Peyer's patch (tissue), 4 donors: ENCODE measurements at regions not wholly inside any gene's neighbourhood (a gene's known extent, or its start where the extent isn't known, plus 50 kb on each side); places are given as distances from the start of the nearest gene placed in this dataset.

Experiments
- CTCF ChIP-seq, 6 experiments: fragments of 450-650 bp in 4 of 6; fragments of 200-600 bp in 2 of 6; sonication (generic) in 1 of 6; IDR thresholded peaks; one replicate each; pipeline ENCODE4 v1.5.1; 2017 to 2019; ENCODE audit warnings: antibody characterized with exemption in 6 of 6, mild to moderate bottlenecking in 3 of 6, moderate library complexity in 1 of 6
- POLR2A ChIP-seq, 2 donors: fragments of 450-650 bp; IDR thresholded peaks; one replicate each; pipeline ENCODE4 v1.5.1; 2017; ENCODE audit warnings: antibody characterized with exemption in 2 of 2, mild to moderate bottlenecking in 2 of 2, moderate library complexity in 2 of 2

GRCh38 chr13:90511903-90512302 lies 835.6 kb upstream of the MIR17HG start:
- TF ChIP-seq CTCF (IDR thresholded peaks at IDR 0.05) (no peak), POLR2A (IDR thresholded peaks at IDR 0.05) (no peak)
